ENCODE measurements at regions not wholly inside any gene's neighbourhood (a gene's known extent, or its start where the extent isn't known, plus 50 kb on each side); places are given as distances from the start of the nearest gene placed in this dataset.

DNA sequence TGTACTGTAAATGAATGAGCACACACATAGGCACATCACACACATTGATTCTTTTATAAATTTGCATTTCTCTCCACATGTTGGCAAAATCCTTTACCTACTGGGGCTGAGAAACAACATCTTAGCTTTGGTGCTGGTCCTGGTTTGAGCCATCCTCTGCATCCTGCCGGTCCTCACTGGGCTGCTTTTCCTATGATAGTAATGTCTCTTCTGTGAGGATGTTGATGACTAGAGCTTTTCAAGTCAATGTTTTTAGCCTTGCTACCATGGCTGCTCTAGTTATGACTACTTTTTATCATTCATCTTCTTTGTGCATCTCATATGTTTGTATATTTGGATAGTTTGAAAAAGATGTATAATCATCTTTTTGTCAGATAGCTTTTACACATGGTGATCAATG is 280.4 kb upstream of the CD180 start:
- ChIA-PET SMC1A (ENCODE audit: uncharacterized antibody, unreplicated experiment) (no interaction called here), CTCF (no interaction called here), POLR2A (no interaction called here), RAD21 (ENCODE audit: unreplicated experiment) (no interaction called here)
- ATAC-seq = no peak
- H3K9me3 ChIP-seq (replicated peaks; ENCODE audit: control insufficient read depth, insufficient read depth, low read length) = no peaks in the 10 kb centered on the region
- no peak overlapping the region for H2AFZ ChIP-seq (ENCODE audit: control insufficient read depth, low read depth, low read length)
- H3K4me1 ChIP-seq (ENCODE audit: control insufficient read depth, insufficient read depth, low read length) = no peaks in the 10 kb centered on the region
- no peaks in the 10 kb centered on the region for H4K20me1 ChIP-seq (ENCODE audit: control insufficient read depth, insufficient read depth)
- no peak overlapping the region for H3K4me3 ChIP-seq
- no peak for FAIRE-seq
- no peaks in the 10 kb centered on the region for H3K79me2 ChIP-seq (ENCODE audit: control insufficient read depth, insufficient read depth, low read length)
- H3K27ac ChIP-seq (ENCODE audit: control insufficient read depth, insufficient read depth) = no peak overlapping the region
- H3K4me2 ChIP-seq (ENCODE audit: control insufficient read depth, insufficient read depth) = no peak overlapping the region
- intact Hi-C loops (cut with micrococcal nuclease; ENCODE audit: unreplicated experiment) (no loop called here), in situ Hi-C loops (cut with MboI) (no loop called here)
- no peak overlapping the region for H3K9ac ChIP-seq (ENCODE audit: control insufficient read depth, insufficient read depth, low read length)
- H3K27me3 ChIP-seq (replicated peaks in 1 of 2; ENCODE audit: control insufficient read depth in 2 of 2, insufficient read depth in 2 of 2, low read length in 1 of 2) = no peaks in the 10 kb centered on the region
- no peak for DNase-seq (ENCODE audit: low read depth, low spot score)
- TF ChIP-seq ZBED1 (IDR thresholded peaks at IDR 0.05; ENCODE audit: borderline replicate concordance) (no peak), CEBPB (IDR thresholded peaks at IDR 0.05; ENCODE audit: borderline replicate concordance in 1 of 2, low read depth in 2 of 2, low read length in 2 of 2) (no peak), ZNF217 (IDR thresholded peaks at IDR 0.05) (no peak), CBX3 (IDR thresholded peaks at IDR 0.05; ENCODE audit: borderline replicate concordance, low read depth) (no peak), LARP7 (IDR thresholded peaks at IDR 0.05) (no peak), TBL1XR1 (IDR thresholded peaks at IDR 0.05; ENCODE audit: low read depth, low read length) (no peak), DPF2 (IDR thresholded peaks at IDR 0.05) (no peak)
- TF ChIP-seq, protein P1, sequence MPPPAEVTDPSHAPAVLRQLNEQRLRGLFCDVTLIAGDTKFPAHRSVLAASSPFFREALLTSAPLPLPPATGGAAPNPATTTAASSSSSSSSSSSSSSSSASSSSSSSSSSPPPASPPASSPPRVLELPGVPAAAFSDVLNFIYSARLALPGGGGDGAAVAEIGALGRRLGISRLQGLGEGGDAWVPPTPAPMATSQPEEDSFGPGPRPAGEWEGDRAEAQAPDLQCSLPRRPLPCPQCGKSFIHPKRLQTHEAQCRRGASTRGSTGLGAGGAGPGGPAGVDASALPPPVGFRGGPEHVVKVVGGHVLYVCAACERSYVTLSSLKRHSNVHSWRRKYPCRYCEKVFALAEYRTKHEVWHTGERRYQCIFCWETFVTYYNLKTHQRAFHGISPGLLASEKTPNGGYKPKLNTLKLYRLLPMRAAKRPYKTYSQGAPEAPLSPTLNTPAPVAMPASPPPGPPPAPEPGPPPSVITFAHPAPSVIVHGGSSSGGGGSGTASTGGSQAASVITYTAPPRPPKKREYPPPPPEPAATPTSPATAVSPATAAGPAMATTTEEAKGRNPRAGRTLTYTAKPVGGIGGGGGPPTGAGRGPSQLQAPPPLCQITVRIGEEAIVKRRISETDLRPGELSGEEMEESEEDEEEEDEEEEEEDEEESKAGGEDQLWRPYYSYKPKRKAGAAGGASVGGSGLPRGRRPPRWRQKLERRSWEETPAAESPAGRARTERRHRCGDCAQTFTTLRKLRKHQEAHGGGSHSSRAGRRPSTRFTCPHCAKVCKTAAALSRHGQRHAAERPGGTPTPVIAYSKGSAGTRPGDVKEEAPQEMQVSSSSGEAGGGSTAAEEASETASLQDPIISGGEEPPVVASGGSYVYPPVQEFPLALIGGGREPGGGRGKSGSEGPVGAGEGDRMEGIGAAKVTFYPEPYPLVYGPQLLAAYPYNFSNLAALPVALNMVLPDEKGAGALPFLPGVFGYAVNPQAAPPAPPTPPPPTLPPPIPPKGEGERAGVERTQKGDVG (CRISPR knock-in tag; IDR thresholded peaks at IDR 0.05) = no peak
- TF ChIP-seq, protein P2, sequence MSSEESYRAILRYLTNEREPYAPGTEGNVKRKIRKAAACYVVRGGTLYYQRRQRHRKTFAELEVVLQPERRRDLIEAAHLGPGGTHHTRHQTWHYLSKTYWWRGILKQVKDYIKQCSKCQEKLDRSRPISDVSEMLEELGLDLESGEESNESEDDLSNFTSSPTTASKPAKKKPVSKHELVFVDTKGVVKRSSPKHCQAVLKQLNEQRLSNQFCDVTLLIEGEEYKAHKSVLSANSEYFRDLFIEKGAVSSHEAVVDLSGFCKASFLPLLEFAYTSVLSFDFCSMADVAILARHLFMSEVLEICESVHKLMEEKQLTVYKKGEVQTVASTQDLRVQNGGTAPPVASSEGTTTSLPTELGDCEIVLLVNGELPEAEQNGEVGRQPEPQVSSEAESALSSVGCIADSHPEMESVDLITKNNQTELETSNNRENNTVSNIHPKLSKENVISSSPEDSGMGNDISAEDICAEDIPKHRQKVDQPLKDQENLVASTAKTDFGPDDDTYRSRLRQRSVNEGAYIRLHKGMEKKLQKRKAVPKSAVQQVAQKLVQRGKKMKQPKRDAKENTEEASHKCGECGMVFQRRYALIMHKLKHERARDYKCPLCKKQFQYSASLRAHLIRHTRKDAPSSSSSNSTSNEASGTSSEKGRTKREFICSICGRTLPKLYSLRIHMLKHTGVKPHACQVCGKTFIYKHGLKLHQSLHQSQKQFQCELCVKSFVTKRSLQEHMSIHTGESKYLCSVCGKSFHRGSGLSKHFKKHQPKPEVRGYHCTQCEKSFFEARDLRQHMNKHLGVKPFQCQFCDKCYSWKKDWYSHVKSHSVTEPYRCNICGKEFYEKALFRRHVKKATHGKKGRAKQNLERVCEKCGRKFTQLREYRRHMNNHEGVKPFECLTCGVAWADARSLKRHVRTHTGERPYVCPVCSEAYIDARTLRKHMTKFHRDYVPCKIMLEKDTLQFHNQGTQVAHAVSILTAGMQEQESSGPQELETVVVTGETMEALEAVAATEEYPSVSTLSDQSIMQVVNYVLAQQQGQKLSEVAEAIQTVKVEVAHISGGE (CRISPR knock-in tag; IDR thresholded peaks at IDR 0.05) = no peak
- TF ChIP-seq, protein P3, sequence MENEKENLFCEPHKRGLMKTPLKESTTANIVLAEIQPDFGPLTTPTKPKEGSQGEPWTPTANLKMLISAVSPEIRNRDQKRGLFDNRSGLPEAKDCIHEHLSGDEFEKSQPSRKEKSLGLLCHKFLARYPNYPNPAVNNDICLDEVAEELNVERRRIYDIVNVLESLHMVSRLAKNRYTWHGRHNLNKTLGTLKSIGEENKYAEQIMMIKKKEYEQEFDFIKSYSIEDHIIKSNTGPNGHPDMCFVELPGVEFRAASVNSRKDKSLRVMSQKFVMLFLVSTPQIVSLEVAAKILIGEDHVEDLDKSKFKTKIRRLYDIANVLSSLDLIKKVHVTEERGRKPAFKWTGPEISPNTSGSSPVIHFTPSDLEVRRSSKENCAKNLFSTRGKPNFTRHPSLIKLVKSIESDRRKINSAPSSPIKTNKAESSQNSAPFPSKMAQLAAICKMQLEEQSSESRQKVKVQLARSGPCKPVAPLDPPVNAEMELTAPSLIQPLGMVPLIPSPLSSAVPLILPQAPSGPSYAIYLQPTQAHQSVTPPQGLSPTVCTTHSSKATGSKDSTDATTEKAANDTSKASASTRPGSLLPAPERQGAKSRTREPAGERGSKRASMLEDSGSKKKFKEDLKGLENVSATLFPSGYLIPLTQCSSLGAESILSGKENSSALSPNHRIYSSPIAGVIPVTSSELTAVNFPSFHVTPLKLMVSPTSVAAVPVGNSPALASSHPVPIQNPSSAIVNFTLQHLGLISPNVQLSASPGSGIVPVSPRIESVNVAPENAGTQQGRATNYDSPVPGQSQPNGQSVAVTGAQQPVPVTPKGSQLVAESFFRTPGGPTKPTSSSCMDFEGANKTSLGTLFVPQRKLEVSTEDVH (IDR thresholded peaks at IDR 0.05; ENCODE audit: low read depth, partially characterized antibody) = no peak
- WGBS (ENCODE audit: insufficient coverage, insufficient replicate concordance, low lambda C conversion rate, missing lambda C conversion rate) = 95% methylated on average over 1 of the region's 1 CpG
- no TSS peak for BruUV-seq (replicated peaks)
- H3K36me3 ChIP-seq (ENCODE audit: control insufficient read depth in 2 of 2, insufficient read depth in 2 of 2, low read length in 1 of 2) = no peaks in the 10 kb centered on the region
